Body of pancreas (tissue), 4 donors: ENCODE measurements at regions not wholly inside any gene's neighbourhood (a gene's known extent, or its start where the extent isn't known, plus 50 kb on each side); places are given as distances from the start of the nearest gene placed in this dataset.

Experiments used
- ATAC-seq: fragments of 150-250 bp; one replicate; pipeline ENCODE4 v1.9.1; 2016
- DNase-seq, 4 donors: peaks; one replicate each; pipeline ENCODE4 v3.0.0-alpha.2; 2019
- H3K27ac ChIP-seq, 4 donors: fragments of 200-600 bp; sonication (generic); 1 replicate in 3 of 4; 2 replicates in 1 of 4; pipeline versions ENCODE4 v1.5.1 to v1.6.1; 2016 to 2019; ENCODE audit warnings: mild to moderate bottlenecking in 1 of 4, mixed read lengths in 1 of 4, moderate library complexity in 1 of 4
- H3K27me3 ChIP-seq, 2 donors: fragments of 200-600 bp; sonication (generic); one replicate each; pipeline ENCODE4 v1.6.0; 2016; ENCODE audit warnings: mild to moderate bottlenecking in 1 of 2
- H3K36me3 ChIP-seq, 2 donors: fragments of 200-600 bp; sonication (generic); replicated peaks in 1 of 2; 2 replicates each; pipeline ENCODE4 v1.5.1; 2016; ENCODE audit warnings: low read depth in 2 of 2; ENCODE audit not compliant: insufficient read depth in 1 of 2
- H3K4me1 ChIP-seq: fragments of 200-600 bp; sonication (generic); one replicate; pipeline ENCODE4 v1.6.0; 2016
- H3K4me3 ChIP-seq, 2 donors: fragments of 200-600 bp; sonication (generic); 1 replicate in 1 of 2; 2 replicates in 1 of 2; pipeline ENCODE4 v1.5.1; 2016 to 2019
- H3K9me3 ChIP-seq, 3 donors: fragments of 200-600 bp; sonication (generic); 1 replicate in 2 of 3; 2 replicates in 1 of 3; pipeline ENCODE4 v1.5.1; 2016
- POLR2A ChIP-seq, 3 donors: fragments of 450-650 bp; IDR thresholded peaks; one replicate each; pipeline ENCODE4 v1.6.1; 2016; ENCODE audit warnings: antibody characterized with exemption in 3 of 3, mild to moderate bottlenecking in 2 of 3
- WGBS, 2 donors: methylation state at CpG; one replicate each; pipeline ENCODE4 v1.1.5; 2017; 5-methylcytosine and 5-hydroxymethylcytosine counted together
- intact Hi-C: fragments of 100-400 bp; cut with DNase I; formaldehyde crosslinking; loops from one replicate; pipeline ENCODE4 v1.15.1; 2023
- TF ChIP-seq, protein P1 (sequence below), 7 experiments: fragments of 450-650 bp in 4 of 7; fragments of 200-600 bp in 3 of 7; sonication (generic) in 3 of 7; IDR thresholded peaks; one replicate each; pipeline ENCODE4 v1.5.1; 2016 to 2019; ENCODE audit warnings: antibody characterized with exemption in 7 of 7

DNA sequence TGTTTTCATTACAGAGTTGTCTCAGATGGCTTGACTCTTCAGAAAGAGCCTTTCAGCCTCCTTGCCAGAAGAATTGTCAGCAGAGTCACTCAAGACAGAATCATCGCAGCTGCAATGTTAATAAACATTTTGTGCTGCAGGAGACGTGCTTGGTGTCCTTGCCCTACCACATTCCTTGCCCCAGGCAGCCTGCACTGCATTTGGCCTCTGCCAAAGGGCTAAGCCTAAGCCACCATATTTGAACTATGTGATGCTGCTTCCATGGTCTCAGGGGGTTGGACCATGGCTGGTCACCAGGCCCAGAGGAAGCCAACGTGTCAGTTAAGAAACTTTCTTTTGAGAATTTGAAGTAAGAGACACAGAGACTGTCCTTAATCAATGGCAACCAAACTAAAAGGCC is 145.4 kb downstream of the ACTL7B start:
- no peak overlapping the region for H3K4me3 ChIP-seq
- H3K36me3 ChIP-seq: no peaks in the 10 kb centered on the region
- no peak overlapping the region for H3K27ac ChIP-seq
- 38 to 52% methylated on average over 3 of the region's 3 CpGs for WGBS, 2 donors
- no peaks in the 10 kb centered on the region for H3K9me3 ChIP-seq
- no peaks in the 10 kb centered on the region for H3K27me3 ChIP-seq
- ATAC-seq (no peak), DNase-seq (no peak)
- no peaks in the 10 kb centered on the region for H3K4me1 ChIP-seq
- intact Hi-C loops: no loop called here
- TF ChIP-seq, protein P1, sequence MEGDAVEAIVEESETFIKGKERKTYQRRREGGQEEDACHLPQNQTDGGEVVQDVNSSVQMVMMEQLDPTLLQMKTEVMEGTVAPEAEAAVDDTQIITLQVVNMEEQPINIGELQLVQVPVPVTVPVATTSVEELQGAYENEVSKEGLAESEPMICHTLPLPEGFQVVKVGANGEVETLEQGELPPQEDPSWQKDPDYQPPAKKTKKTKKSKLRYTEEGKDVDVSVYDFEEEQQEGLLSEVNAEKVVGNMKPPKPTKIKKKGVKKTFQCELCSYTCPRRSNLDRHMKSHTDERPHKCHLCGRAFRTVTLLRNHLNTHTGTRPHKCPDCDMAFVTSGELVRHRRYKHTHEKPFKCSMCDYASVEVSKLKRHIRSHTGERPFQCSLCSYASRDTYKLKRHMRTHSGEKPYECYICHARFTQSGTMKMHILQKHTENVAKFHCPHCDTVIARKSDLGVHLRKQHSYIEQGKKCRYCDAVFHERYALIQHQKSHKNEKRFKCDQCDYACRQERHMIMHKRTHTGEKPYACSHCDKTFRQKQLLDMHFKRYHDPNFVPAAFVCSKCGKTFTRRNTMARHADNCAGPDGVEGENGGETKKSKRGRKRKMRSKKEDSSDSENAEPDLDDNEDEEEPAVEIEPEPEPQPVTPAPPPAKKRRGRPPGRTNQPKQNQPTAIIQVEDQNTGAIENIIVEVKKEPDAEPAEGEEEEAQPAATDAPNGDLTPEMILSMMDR (IDR thresholded peaks at IDR 0.05): no peak
- TF ChIP-seq POLR2A (IDR thresholded peaks at IDR 0.05): no peak

- no peak overlapping the region for H3K4me3 ChIP-seq
- no peaks in the 10 kb centered on the region for H3K4me1 ChIP-seq
- H3K27ac ChIP-seq: no peak overlapping the region
- no peaks in the 10 kb centered on the region for H3K27me3 ChIP-seq
- ATAC-seq: no peak
- H3K9me3 ChIP-seq: no peaks in the 10 kb centered on the region
- intact Hi-C loops: no loop called here
- TF ChIP-seq, protein P1 (IDR thresholded peaks at IDR 0.05): no peak
- no peak for TF ChIP-seq POLR2A (IDR thresholded peaks at IDR 0.05)
- DNase-seq: no peak
- no peaks in the 10 kb centered on the region for H3K36me3 ChIP-seq
- 53 to 70% methylated on average over 1 of the region's 1 CpG for WGBS, 2 donors
Observed at GRCh38 chr9:108709997-108710396, 145.8 kb downstream of the ACTL7B start.

DNA sequence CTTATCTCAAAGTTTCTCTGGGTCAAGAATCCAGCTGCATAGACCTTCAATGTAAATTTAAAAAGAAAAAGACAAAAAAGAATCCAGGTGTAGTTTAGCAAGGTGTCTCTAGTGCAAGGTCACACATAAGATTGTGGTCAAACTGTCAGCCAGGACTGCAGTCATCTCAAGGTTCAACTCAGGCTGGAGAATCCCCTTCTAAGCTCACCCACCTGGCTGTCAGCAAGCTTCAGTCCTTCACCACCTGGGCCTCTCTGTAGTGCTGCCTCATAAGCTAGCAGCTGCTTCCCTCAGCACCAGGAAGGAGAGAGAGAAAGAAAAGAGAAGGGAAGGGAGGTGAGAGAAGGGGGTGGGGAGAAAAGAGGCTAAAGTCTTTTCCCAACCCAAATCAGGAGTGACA is 146.7 kb downstream of the ACTL7B start:
- intact Hi-C loops: no loop called here
- TF ChIP-seq POLR2A (IDR thresholded peaks at IDR 0.05): no peak
- TF ChIP-seq, protein P1 (IDR thresholded peaks at IDR 0.05): no peak
- no peak for ATAC-seq

GRCh38 chr9:108708448-108708847 is 147.3 kb downstream of the ACTL7B start:
- H3K27me3 ChIP-seq: no peaks in the 10 kb centered on the region
- H3K4me3 ChIP-seq: no peak overlapping the region
- H3K36me3 ChIP-seq: no peaks in the 10 kb centered on the region
- H3K27ac ChIP-seq: no peak overlapping the region
- no peak for DNase-seq
- no peaks in the 10 kb centered on the region for H3K9me3 ChIP-seq
- H3K4me1 ChIP-seq: no peaks in the 10 kb centered on the region
- intact Hi-C loops: no loop called here
- no peak for ATAC-seq
- 70 to 79% methylated on average over 3 to 8 of the region's 9 CpGs for WGBS, 2 donors
- no peak for TF ChIP-seq POLR2A (IDR thresholded peaks at IDR 0.05)
- TF ChIP-seq, protein P1 (IDR thresholded peaks at IDR 0.05): no peak

More for the DNA sequence above, 146.7 kb downstream of the ACTL7B start:
- Histone ChIP-seq H3K4me3 (no peak overlapping the region), H3K36me3 (no peaks in the 10 kb centered on the region), H3K4me1 (no peaks in the 10 kb centered on the region), H3K27me3 (no peaks in the 10 kb centered on the region), H3K9me3 (no peaks in the 10 kb centered on the region), H3K27ac (no peak overlapping the region)
- DNase-seq: no peak

DNA sequence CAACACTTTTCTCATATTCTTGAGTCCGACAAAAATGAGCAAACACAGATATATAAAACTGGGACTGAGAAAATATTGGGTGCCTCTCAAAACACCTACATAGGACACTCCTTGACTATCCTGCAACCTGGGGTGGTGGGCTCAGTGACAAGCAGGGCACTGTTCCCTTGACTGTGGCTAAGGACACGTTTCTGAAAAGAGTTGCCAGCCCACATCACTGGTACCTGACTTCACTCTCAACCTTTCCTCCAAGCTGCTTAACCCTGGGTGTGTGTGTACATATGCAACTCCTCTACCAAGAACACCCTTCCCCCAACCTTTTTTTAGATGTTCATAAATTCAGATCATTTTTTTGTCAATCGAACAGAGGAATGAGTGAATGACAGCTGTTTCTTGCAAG is 148.7 kb downstream of the ACTL7B start:
- Histone ChIP-seq H3K9me3 (no peaks in the 10 kb centered on the region), H3K4me3 (no peak overlapping the region), H3K27me3 (no peaks in the 10 kb centered on the region), H3K27ac (no peak overlapping the region), H3K36me3 (no peaks in the 10 kb centered on the region), H3K4me1 (no peaks in the 10 kb centered on the region)
- intact Hi-C loops: no loop called here
- WGBS, 2 donors: 60 to 61% methylated on average over 3 of the region's 3 CpGs
- TF ChIP-seq, protein P1 (IDR thresholded peaks at IDR 0.05): no peak
- no peak for TF ChIP-seq POLR2A (IDR thresholded peaks at IDR 0.05)
- ATAC-seq (no peak), DNase-seq (no peak)
